Uterus (tissue), 3 donors: ENCODE measurements at regions not wholly inside any gene's neighbourhood (a gene's known extent, or its start where the extent isn't known, plus 50 kb on each side); places are given as distances from the start of the nearest gene placed in this dataset.

ENCODE experiments used
- DNase-seq, 2 donors: peaks; one replicate each; pipeline ENCODE4 v3.0.0-alpha.2; 2019 to 2020
- H3K27ac ChIP-seq, 2 donors: fragments of 200-600 bp; sonication (generic); 1 replicate in 1 of 2; 2 replicates in 1 of 2; pipeline ENCODE4 v1.5.1; 2016 to 2018
- H3K27me3 ChIP-seq, 2 donors: fragments of 200-600 bp; sonication (generic); one replicate each; pipeline ENCODE4 v1.5.1; 2018 to 2019; ENCODE audit warnings: control low read depth in 1 of 2
- H3K36me3 ChIP-seq, 2 donors: fragments of 200-600 bp; sonication (generic); one replicate each; pipeline ENCODE4 v1.5.1; 2019; ENCODE audit warnings: control low read depth in 1 of 2
- H3K4me1 ChIP-seq, 2 donors: fragments of 200-600 bp; sonication (generic); one replicate each; pipeline ENCODE4 v1.5.1; 2018 to 2019; ENCODE audit warnings: control low read depth in 1 of 2
- H3K4me3 ChIP-seq, 2 donors: fragments of 200-600 bp; sonication (generic); 1 replicate in 1 of 2; 2 replicates in 1 of 2; pipeline ENCODE4 v1.5.1; 2018 to 2019; ENCODE audit warnings: mild to moderate bottlenecking in 1 of 2
- H3K9me3 ChIP-seq, 2 donors: fragments of 200-600 bp; sonication (generic); one replicate each; pipeline ENCODE4 v1.5.1; 2019; ENCODE audit warnings: control low read depth in 1 of 2
- CTCF ChIP-seq, 4 experiments: fragments of 200-600 bp in 2 of 4; fragments of 450-650 bp in 2 of 4; sonication (generic) in 2 of 4; IDR thresholded peaks; one replicate each; pipeline ENCODE4 v1.5.1; 2016 to 2019; ENCODE audit warnings: antibody characterized with exemption in 4 of 4, mild to moderate bottlenecking in 2 of 4, moderate library complexity in 1 of 4
- POLR2A ChIP-seq, 2 donors: fragments of 450-650 bp; IDR thresholded peaks; one replicate each; pipeline ENCODE4 v1.6.1; 2016; ENCODE audit warnings: antibody characterized with exemption in 2 of 2, mild to moderate bottlenecking in 1 of 2, moderate library complexity in 1 of 2
- intact Hi-C: fragments of 100-400 bp; cut with DNase I; formaldehyde crosslinking; loops from one replicate; pipeline ENCODE4 v1.15.1; 2023; ENCODE audit warnings: low total_unique reads
- donor health status: DM: yes; HTN: yes; CAD: no.

GRCh38 chr1:38555594-38555993 lies 304.0 kb downstream of the RRAGC start:
- intact Hi-C loops = no loop called here
- Histone ChIP-seq H3K4me3 (no peak overlapping the region), H3K27ac (no peak overlapping the region), H3K4me1 (no peaks in the 10 kb centered on the region), H3K9me3 (no peaks in the 10 kb centered on the region), H3K27me3 (no peaks in the 10 kb centered on the region), H3K36me3 (no peaks in the 10 kb centered on the region)
- no peak for DNase-seq
- TF ChIP-seq POLR2A (IDR thresholded peaks at IDR 0.05) = no peak
- no peak for TF ChIP-seq CTCF (IDR thresholded peaks at IDR 0.05)

GRCh38 chr1:38555130-38555529 lies 304.4 kb downstream of the RRAGC start:
- TF ChIP-seq POLR2A (IDR thresholded peaks at IDR 0.05) (no peak), CTCF (IDR thresholded peaks at IDR 0.05) (no peak)
- H3K27ac ChIP-seq = no peak overlapping the region
- no peak for DNase-seq
- H3K4me3 ChIP-seq = no peak overlapping the region
- H3K36me3 ChIP-seq = no peaks in the 10 kb centered on the region
- H3K27me3 ChIP-seq = no peaks in the 10 kb centered on the region
- H3K9me3 ChIP-seq = no peaks in the 10 kb centered on the region
- no peaks in the 10 kb centered on the region for H3K4me1 ChIP-seq
- intact Hi-C loops = no loop called here

DNA sequence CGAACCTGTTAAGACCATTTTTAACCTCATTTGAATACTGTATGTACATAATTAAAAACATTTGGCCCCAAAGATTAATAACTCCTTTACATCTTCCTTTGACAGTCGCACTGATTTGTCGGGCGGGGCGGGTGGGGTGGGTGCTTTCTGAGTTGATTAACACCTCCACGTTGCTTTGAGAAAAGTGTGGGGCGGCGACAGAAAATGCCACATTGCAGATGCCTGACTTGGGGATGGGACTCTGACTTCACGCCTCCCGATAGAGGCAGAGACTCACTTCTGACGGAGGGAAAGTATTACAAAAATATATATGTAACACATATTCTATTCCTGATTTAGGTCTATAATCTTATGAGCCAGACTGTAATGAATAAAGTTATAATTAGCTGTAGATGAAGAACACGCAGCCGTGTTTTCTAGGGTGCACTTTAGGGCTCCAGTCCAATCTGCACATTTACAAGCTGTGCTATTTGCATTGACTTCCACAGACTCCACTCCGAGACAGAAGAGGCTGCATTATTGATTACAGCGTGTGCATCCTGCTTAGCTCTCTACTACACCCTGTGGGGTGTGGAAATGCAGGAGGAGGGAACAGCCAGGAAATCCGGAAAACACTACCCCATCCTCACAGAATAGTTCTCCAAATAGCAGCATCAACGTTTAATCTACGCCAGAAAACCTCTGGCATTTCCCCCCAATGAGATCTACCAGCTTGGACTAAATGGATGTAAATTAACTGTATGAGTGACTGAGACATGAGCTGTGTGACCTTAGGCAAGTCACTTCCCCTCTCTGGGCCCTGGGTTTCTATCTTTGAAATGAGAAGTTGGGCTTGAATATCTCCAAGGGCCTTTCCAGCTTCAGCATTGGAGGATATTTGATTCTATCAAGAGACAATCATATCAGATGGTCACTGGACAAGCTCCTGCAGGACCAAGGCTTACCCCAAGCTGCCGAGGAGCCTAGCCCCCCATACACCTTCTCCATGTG lies 308.0 kb downstream of the RRAGC start:
- no peak overlapping the region for H3K4me3 ChIP-seq
- H3K36me3 ChIP-seq = no peaks in the 10 kb centered on the region
- TF ChIP-seq CTCF (IDR thresholded peaks at IDR 0.05) (no peak), POLR2A (IDR thresholded peaks at IDR 0.05) (no peak)
- H3K4me1 ChIP-seq = no peaks in the 10 kb centered on the region
- H3K9me3 ChIP-seq = no peaks in the 10 kb centered on the region
- H3K27me3 ChIP-seq = no peaks in the 10 kb centered on the region
- intact Hi-C loops = no loop called here
- no peak overlapping the region for H3K27ac ChIP-seq
- DNase-seq = no peak

DNA sequence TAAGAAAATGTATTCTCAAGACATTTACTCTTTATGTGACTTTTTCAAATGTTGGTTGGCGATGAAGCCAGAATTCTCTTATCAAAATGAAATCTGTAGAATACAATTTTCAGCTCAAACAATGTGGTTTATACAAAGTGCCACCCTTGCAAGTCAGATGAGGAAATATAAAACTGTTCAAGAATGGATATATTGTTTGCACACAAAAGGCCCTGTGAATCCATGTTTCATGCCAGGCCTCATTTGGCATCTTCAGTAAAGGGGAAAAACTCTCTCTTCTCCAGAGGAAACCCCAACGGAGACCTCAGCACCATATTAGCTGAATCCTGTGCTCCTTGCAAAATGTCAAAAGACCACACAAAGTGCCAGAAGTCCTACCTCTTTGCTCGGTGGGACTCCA lies 310.4 kb downstream of the RRAGC start:
- intact Hi-C loops = no loop called here
- Histone ChIP-seq H3K27me3 (no peaks in the 10 kb centered on the region), H3K36me3 (no peaks in the 10 kb centered on the region), H3K27ac (no peak overlapping the region), H3K4me1 (no peaks in the 10 kb centered on the region), H3K9me3 (no peaks in the 10 kb centered on the region), H3K4me3 (no peak overlapping the region)
- no peak for DNase-seq
- TF ChIP-seq POLR2A (IDR thresholded peaks at IDR 0.05) (no peak), CTCF (IDR thresholded peaks at IDR 0.05) (no peak)

DNA sequence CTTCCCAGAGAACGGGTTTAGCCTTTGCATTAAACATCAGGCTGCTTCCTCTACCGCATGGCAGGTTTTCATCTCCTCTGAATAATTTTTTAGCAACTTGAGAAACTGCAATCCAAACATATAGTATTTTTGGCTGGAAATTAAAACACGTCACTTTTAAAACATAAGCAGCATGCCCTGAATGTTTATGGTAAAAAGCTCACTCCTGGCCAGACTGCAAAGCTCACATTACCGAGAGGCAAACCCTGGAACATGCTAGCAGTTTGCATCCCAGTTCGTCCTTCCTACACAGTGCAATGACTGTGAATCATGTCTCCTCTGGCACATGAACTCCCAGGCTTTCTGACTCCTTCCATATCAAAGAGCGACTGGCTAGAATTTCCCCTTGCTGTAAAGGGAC lies 312.3 kb downstream of the RRAGC start:
- Histone ChIP-seq H3K27me3 (no peaks in the 10 kb centered on the region), H3K4me3 (no peak overlapping the region), H3K4me1 (no peaks in the 10 kb centered on the region), H3K27ac (no peak overlapping the region), H3K9me3 (no peaks in the 10 kb centered on the region), H3K36me3 (no peaks in the 10 kb centered on the region)
- TF ChIP-seq CTCF (IDR thresholded peaks at IDR 0.05) (no peak), POLR2A (IDR thresholded peaks at IDR 0.05) (no peak)
- DNase-seq = no peak
- intact Hi-C loops = no loop called here
